ENCODE measurements at regions not wholly inside any gene's neighbourhood (a gene's known extent, or its start where the extent isn't known, plus 50 kb on each side); places are given as distances from the start of the nearest gene placed in this dataset.
A peak's percentile ranks its signal among the peaks of the same experiment; 100 is the strongest.
"Not testable (repeated sequence)": the region's sequence is repeated elsewhere in the genome, so short reads cannot be mapped to it uniquely, and the experiment has no call there.

- TF ChIP-seq POLR2A (IDR thresholded peaks at IDR 0.05): no peak
- no peak for TF ChIP-seq CTCF (IDR thresholded peaks at IDR 0.05)
- Histone ChIP-seq H3K27ac (peak overlapping the region; percentile 95 to 96 (median 95)), H3K4me1 (peaks cover 33 to 40% of the 10 kb centered on the region in 2 donors), H3K4me3 (replicated peaks in 1 of 3) (no peak overlapping the region), H3K27me3 (no peaks in the 10 kb centered on the region), H3K36me3 (no peaks in the 10 kb centered on the region), H3K9me3 (no peaks in the 10 kb centered on the region)
- 82 to 90% methylated on average over 8 of the region's 8 CpGs for WGBS, 2 donors
- DNase-seq: no peak
- intact Hi-C loops (cut with DNase I): no loop called here
Measured at GRCh38 chr6:3919849-3920248, 70.7 kb downstream of the FAM50B start.

DNA sequence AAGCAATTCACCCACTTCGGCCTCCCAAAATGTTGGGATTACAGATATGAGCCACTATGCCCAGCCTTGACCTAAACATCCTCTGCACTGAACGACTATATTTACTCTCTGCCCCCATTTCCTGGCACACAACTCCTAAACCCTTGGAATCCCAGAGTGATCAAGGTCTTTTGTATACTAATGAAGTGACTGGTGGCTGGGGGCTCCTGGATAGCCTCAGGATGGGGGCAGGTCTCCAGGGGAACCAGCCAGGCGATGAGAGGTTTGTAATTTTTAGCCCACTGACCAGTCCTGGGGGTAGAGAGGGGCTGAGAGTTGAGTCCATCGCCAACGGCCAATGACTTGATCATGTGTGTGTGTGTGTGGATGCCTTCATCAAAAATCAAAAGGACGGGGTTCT is 71.1 kb downstream of the FAM50B start:
- Histone ChIP-seq H3K4me1 (peaks cover 29 to 40% of the 10 kb centered on the region in 2 donors), H3K9me3 (no peaks in the 10 kb centered on the region), H3K4me3 (replicated peaks in 1 of 3) (no peak overlapping the region), H3K27ac (peak overlapping the region; percentile 95 to 96 (median 95)), H3K36me3 (no peaks in the 10 kb centered on the region), H3K27me3 (no peaks in the 10 kb centered on the region)
- 93 to 97% methylated on average over 6 of the region's 6 CpGs for WGBS, 2 donors
- intact Hi-C loops (cut with DNase I): no loop called here
- no peak for DNase-seq
- no peak for TF ChIP-seq CTCF (IDR thresholded peaks at IDR 0.05)
- no peak for TF ChIP-seq POLR2A (IDR thresholded peaks at IDR 0.05)

DNA sequence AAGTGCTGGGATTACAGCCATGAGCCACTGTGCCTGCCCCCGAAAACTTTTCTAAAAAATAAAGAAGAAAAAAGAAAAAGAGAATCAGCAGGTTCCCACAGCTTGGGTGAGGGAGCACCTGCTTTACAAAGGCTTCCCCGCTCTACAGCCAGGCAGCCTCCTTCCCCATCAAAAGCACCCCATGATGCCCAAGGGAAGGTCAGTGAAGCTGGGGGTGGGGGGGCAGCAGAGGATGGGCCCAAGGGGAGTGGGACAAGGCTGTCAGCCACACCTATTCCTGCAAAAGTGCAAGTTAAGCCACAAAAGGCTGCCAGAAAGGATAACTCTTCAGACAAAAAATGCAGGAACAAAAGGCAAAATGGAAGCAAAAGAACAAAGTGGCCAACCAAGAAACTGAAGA is 72.5 kb downstream of the FAM50B start:
- peaks cover 24 to 40% of the 10 kb centered on the region in 2 donors for H3K4me1 ChIP-seq
- H3K36me3 ChIP-seq: no peaks in the 10 kb centered on the region
- no peaks in the 10 kb centered on the region for H3K9me3 ChIP-seq
- no peak overlapping the region for H3K4me3 ChIP-seq (replicated peaks in 1 of 3)
- peak overlapping the region in 2 of 3 donors; percentile 2 to 96 for H3K27ac ChIP-seq
- TF ChIP-seq POLR2A (IDR thresholded peaks at IDR 0.05): no peak
- TF ChIP-seq CTCF (IDR thresholded peaks at IDR 0.05): no peak
- WGBS, 2 donors: 93 to 100% methylated on average over 2 of the region's 2 CpGs
- DNase-seq: no peak
- no peaks in the 10 kb centered on the region for H3K27me3 ChIP-seq
- intact Hi-C loops (cut with DNase I): no loop called here

- H3K9me3 ChIP-seq; DNase-seq; H3K4me3 ChIP-seq (replicated peaks in 1 of 3); intact Hi-C loops (cut with DNase I); H3K27me3 ChIP-seq; H3K27ac ChIP-seq; H3K36me3 ChIP-seq: not testable (repeated sequence)
- H3K4me1 ChIP-seq: peaks cover 24 to 35% of the 10 kb centered on the region in 2 donors
- 85 to 97% methylated on average over 4 to 7 of the region's 7 CpGs for WGBS, 2 donors
Measured at GRCh38 chr6:3922619-3923018, 73.4 kb downstream of the FAM50B start.

GRCh38 chr6:3925223-3926149 is 76.3 kb downstream of the FAM50B start:
- peaks cover 0 to 11% of the 10 kb centered on the region in 2 donors for H3K4me1 ChIP-seq
- H3K27ac ChIP-seq: peak overlapping the region; percentile 29 to 58 (median 30)
- intact Hi-C loops (cut with DNase I); H3K4me3 ChIP-seq (replicated peaks in 1 of 3); H3K27me3 ChIP-seq; H3K9me3 ChIP-seq; H3K36me3 ChIP-seq: not testable (repeated sequence)
- WGBS, 2 donors: 66 to 74% methylated on average over 22 to 23 of the region's 23 CpGs
- peak; percentile 73 to 82 for DNase-seq
- TF ChIP-seq POLR2A (IDR thresholded peaks at IDR 0.05): peak in 1 of 2 donors; percentile 50

- whole genome bisulfite sequencing, 2 donors: 79 to 84% methylated on average over 8 of the region's 8 CpGs
- TF ChIP-seq CTCF (IDR thresholded peaks at IDR 0.05) (no peak), POLR2A (IDR thresholded peaks at IDR 0.05) (no peak)
- Histone ChIP-seq H3K36me3 (no peaks in the 10 kb centered on the region), H3K4me1 (peaks cover 0 to 11% of the 10 kb centered on the region in 2 donors), H3K27ac (peak overlapping the region in 2 of 3 donors; percentile 17 to 30), H3K27me3 (no peaks in the 10 kb centered on the region), H3K9me3 (no peaks in the 10 kb centered on the region), H3K4me3 (replicated peaks in 1 of 3) (no peak overlapping the region)
- no peak for DNase-seq
- intact Hi-C loops (cut with DNase I): no loop called here
Measured at GRCh38 chr6:3926150-3926482, 76.9 kb downstream of the FAM50B start.
